ENCODE measurements at regions not wholly inside any gene's neighbourhood (a gene's known extent, or its start where the extent isn't known, plus 50 kb on each side); places are given as distances from the start of the nearest gene placed in this dataset.
A peak's percentile ranks its signal among the peaks of the same experiment; 100 is the strongest.

- dilution Hi-C loops (cut with MboI; ENCODE audit: extremely low pct_ligation_motif_present, low sequenced_read_pairs): no loop called here
- Histone ChIP-seq H3K4me2 (ENCODE audit: control insufficient read depth, extremely low read depth, insufficient read depth, low read depth, low read length) (no peak overlapping the region), H3K27me3 (ENCODE audit: control insufficient read depth, extremely low read depth, insufficient read depth, low read length) (no peaks in the 10 kb centered on the region), H3K4me1 (ENCODE audit: control insufficient read depth, extremely low read depth, insufficient read depth, low read length) (no peaks in the 10 kb centered on the region), H4K20me1 (ENCODE audit: control insufficient read depth, extremely low read depth, insufficient read depth, low read length) (no peaks in the 10 kb centered on the region), H2AFZ (ENCODE audit: control insufficient read depth, low read length) (no peak overlapping the region), H3K9ac (ENCODE audit: control insufficient read depth, extremely low read depth, insufficient read depth, low read length) (no peak overlapping the region), H3K9me1 (ENCODE audit: control insufficient read depth, extremely low read depth, insufficient read depth, low read length) (no peaks in the 10 kb centered on the region), H3K79me2 (ENCODE audit: control insufficient read depth, insufficient read depth, low read length) (no peaks in the 10 kb centered on the region), H3K27ac (ENCODE audit: control insufficient read depth, insufficient read depth, low read length) (no peak overlapping the region), H3K9me3 (ENCODE audit: control insufficient read depth, low read depth, low read length) (no peaks in the 10 kb centered on the region), H3K36me3 (ENCODE audit: control insufficient read depth in 2 of 2, extremely low read depth in 1 of 2, insufficient read depth in 2 of 2, low read length in 2 of 2) (no peaks in the 10 kb centered on the region), H3K4me3 (ENCODE audit: control insufficient read depth in 2 of 3, extremely low read depth in 1 of 3, insufficient read depth in 2 of 3, low read depth in 1 of 3, low read length in 3 of 3) (no peak overlapping the region)
- TF ChIP-seq EZH2 (IDR thresholded peaks at IDR 0.05; ENCODE audit: low read length) (no peak), CTCF (optimal IDR thresholded peaks at IDR 0.05 in 1 of 3, IDR thresholded peaks at IDR 0.05 in 1 of 3, conservative IDR thresholded peaks at IDR 0.05 in 1 of 3; ENCODE audit: extremely low read depth in 1 of 3, insufficient read depth in 2 of 3, low read length in 3 of 3) (no peak)
- FAIRE-seq: peak; percentile 46
- DNase-seq (ENCODE audit: low read depth, low spot score): no peak
Observed at GRCh38 chr17:71681427-71682173, 439.2 kb upstream of the SOX9 start.

GRCh38 chr17:71682174-71682494 lies 438.7 kb upstream of the SOX9 start:
- H4K20me1 ChIP-seq (ENCODE audit: control insufficient read depth, extremely low read depth, insufficient read depth, low read length): no peaks in the 10 kb centered on the region
- H3K9me3 ChIP-seq (ENCODE audit: control insufficient read depth, low read depth, low read length): no peaks in the 10 kb centered on the region
- FAIRE-seq (no peak), DNase-seq (ENCODE audit: low read depth, low spot score) (no peak)
- H3K27ac ChIP-seq (ENCODE audit: control insufficient read depth, insufficient read depth, low read length): no peak overlapping the region
- H3K9ac ChIP-seq (ENCODE audit: control insufficient read depth, extremely low read depth, insufficient read depth, low read length): no peak overlapping the region
- H3K4me2 ChIP-seq (ENCODE audit: control insufficient read depth, extremely low read depth, insufficient read depth, low read depth, low read length): no peak overlapping the region
- no peaks in the 10 kb centered on the region for H3K27me3 ChIP-seq (ENCODE audit: control insufficient read depth, extremely low read depth, insufficient read depth, low read length)
- TF ChIP-seq CTCF (optimal IDR thresholded peaks at IDR 0.05 in 1 of 3, IDR thresholded peaks at IDR 0.05 in 1 of 3, conservative IDR thresholded peaks at IDR 0.05 in 1 of 3; ENCODE audit: extremely low read depth in 1 of 3, insufficient read depth in 2 of 3, low read length in 3 of 3): no peak
- TF ChIP-seq EZH2 (IDR thresholded peaks at IDR 0.05; ENCODE audit: low read length): no peak
- H3K79me2 ChIP-seq (ENCODE audit: control insufficient read depth, insufficient read depth, low read length): no peaks in the 10 kb centered on the region
- H3K36me3 ChIP-seq (ENCODE audit: control insufficient read depth in 2 of 2, extremely low read depth in 1 of 2, insufficient read depth in 2 of 2, low read length in 2 of 2): no peaks in the 10 kb centered on the region
- no peaks in the 10 kb centered on the region for H3K9me1 ChIP-seq (ENCODE audit: control insufficient read depth, extremely low read depth, insufficient read depth, low read length)
- no peaks in the 10 kb centered on the region for H3K4me1 ChIP-seq (ENCODE audit: control insufficient read depth, extremely low read depth, insufficient read depth, low read length)
- dilution Hi-C loops (cut with MboI; ENCODE audit: extremely low pct_ligation_motif_present, low sequenced_read_pairs): no loop called here
- no peak overlapping the region for H3K4me3 ChIP-seq (ENCODE audit: control insufficient read depth in 2 of 3, extremely low read depth in 1 of 3, insufficient read depth in 2 of 3, low read depth in 1 of 3, low read length in 3 of 3)
- no peak overlapping the region for H2AFZ ChIP-seq (ENCODE audit: control insufficient read depth, low read length)

Data from keratinocyte (primary cell).